IMR-90 (cell line): ENCODE measurements at regions not wholly inside any gene's neighbourhood (a gene's known extent, or its start where the extent isn't known, plus 50 kb on each side); places are given as distances from the start of the nearest gene placed in this dataset.

Source experiments
- ATAC-seq: fragments of 200-7000 bp; cut with Tn5 transposase; 2 replicates; pipeline ENCODE4 v1.9.1; 2020; ENCODE audit warnings: low read depth, mild to moderate bottlenecking, moderate library complexity
- BruUV-seq: library from RNA; stranded (reverse); fragments of 400-500 nt; replicated peaks from 2 replicates; lab custom pipeline; 2021; lab: Mats Ljungman, UMichigan
- CTCF ChIA-PET: fragments of 300-600 bp; formaldehyde crosslinking; extraction: SDS; loops from one replicate; lab custom pipeline; 2021; ENCODE audit warnings: antibody characterized with exemption; lab: Yijun Ruan, JAX
- POLR2A ChIA-PET: fragments of 300-600 bp; sonication (Branson Sonifier 250); formaldehyde crosslinking; loops from one replicate; lab custom pipeline; 2022; ENCODE audit warnings: antibody characterized with exemption; ENCODE audit not compliant: unreplicated experiment; lab: Charles Lee
- DNase-seq: peaks from one replicate; pipeline ENCODE4 v3.0.0; 2013
- H2AFZ ChIP-seq: replicated peaks from 2 replicates; pipeline ENCODE3; 2013; ENCODE audit warnings: low read length, mild to moderate bottlenecking; ENCODE audit not compliant: poor library complexity
- H2AK5ac ChIP-seq: 2 replicates; pipeline ENCODE4 v1.6.1; 2013; ENCODE audit warnings: low read depth, low read length, inconsistent platforms
- H2AK9ac ChIP-seq: replicated peaks from 2 replicates; pipeline ENCODE3; 2013; ENCODE audit warnings: mild to moderate bottlenecking, low read depth, low read length, moderate library complexity; ENCODE audit not compliant: poor library complexity
- H2BK120ac ChIP-seq: 2 replicates; pipeline ENCODE4 v1.6.1; 2013; ENCODE audit warnings: low read depth, low read length, inconsistent platforms
- H2BK15ac ChIP-seq: 3 replicates; pipeline ENCODE4 v1.6.1; 2013; ENCODE audit warnings: low read depth, low read length, inconsistent platforms
- H2BK20ac ChIP-seq: 2 replicates; pipeline ENCODE4 v1.6.1; 2013; ENCODE audit warnings: low read depth, mild to moderate bottlenecking, inconsistent platforms, low read length, moderate library complexity
- H2BK5ac ChIP-seq: 2 replicates; pipeline ENCODE4 v1.6.1; 2013; ENCODE audit warnings: mild to moderate bottlenecking, low read depth, low read length, inconsistent platforms; ENCODE audit not compliant: poor library complexity, severe bottlenecking
- H3K14ac ChIP-seq: replicated peaks from 2 replicates; pipeline ENCODE4 v1.6.1; 2013; ENCODE audit warnings: low read depth, low read length, inconsistent platforms
- H3K18ac ChIP-seq: 2 replicates; pipeline ENCODE4 v1.6.1; 2013; ENCODE audit warnings: low read depth, low read length, control low read depth
- H3K23ac ChIP-seq: 2 replicates; pipeline ENCODE4 v1.6.1; 2013; ENCODE audit warnings: low read depth, low read length, inconsistent platforms
- H3K27ac ChIP-seq: 2 replicates; pipeline ENCODE4 v1.5.1; 2013; ENCODE audit warnings: mild to moderate bottlenecking, control low read depth, low read length; ENCODE audit not compliant: insufficient read depth
- H3K27me3 ChIP-seq: 2 replicates; pipeline ENCODE4 v1.6.1; 2013; ENCODE audit warnings: low read length; ENCODE audit not compliant: control insufficient read depth, insufficient read depth
- H3K36me3 ChIP-seq: 2 replicates; pipeline ENCODE4 v1.6.1; 2013; ENCODE audit warnings: low read length, mixed read lengths; ENCODE audit not compliant: control insufficient read depth, insufficient read depth
- H3K4ac ChIP-seq: 2 replicates; pipeline ENCODE4 v1.6.1; 2013; ENCODE audit warnings: low read depth, low read length, inconsistent platforms
- H3K4me1 ChIP-seq: 2 replicates; pipeline ENCODE4 v1.6.1; 2013; ENCODE audit warnings: low read length, mixed read lengths; ENCODE audit not compliant: control insufficient read depth, insufficient read depth
- H3K4me2 ChIP-seq: 2 replicates; pipeline ENCODE4 v1.6.1; 2013; ENCODE audit warnings: low read depth, mild to moderate bottlenecking, control low read depth, low read length, moderate library complexity
- H3K4me3 ChIP-seq: 2 replicates; pipeline ENCODE4 v1.5.1; 2013; ENCODE audit warnings: low read depth, mild to moderate bottlenecking, control low read depth, low read length, moderate library complexity; ENCODE audit not compliant: insufficient read depth
- H3K56ac ChIP-seq: 2 replicates; pipeline ENCODE4 v1.6.1; 2013; ENCODE audit warnings: low read length, inconsistent platforms; ENCODE audit not compliant: insufficient read depth; ENCODE audit errors: extremely low read depth
- H3K79me1 ChIP-seq, 2 experiments: 2 replicates each; pipeline ENCODE4 v1.6.1; 2013; ENCODE audit warnings: low read length in 2 of 2, inconsistent platforms in 1 of 2, low read depth in 1 of 2
- H3K9ac ChIP-seq: 2 replicates; pipeline ENCODE4 v1.6.1; 2013; ENCODE audit warnings: low read depth, low read length, control low read depth
- H3K9me1 ChIP-seq: 2 replicates; pipeline ENCODE4 v1.6.1; 2013; ENCODE audit warnings: low read length, inconsistent platforms; ENCODE audit not compliant: insufficient read depth
- H3K9me3 ChIP-seq: 2 replicates; pipeline ENCODE4 v1.6.1; 2013; ENCODE audit warnings: low read length; ENCODE audit not compliant: control insufficient read depth, insufficient read depth
- H4K20me1 ChIP-seq: 2 replicates; pipeline ENCODE4 v1.6.1; 2013; ENCODE audit warnings: low read length, inconsistent platforms; ENCODE audit not compliant: insufficient read depth
- H4K5ac ChIP-seq: 2 replicates; pipeline ENCODE4 v1.6.1; 2013; ENCODE audit warnings: mild to moderate bottlenecking, low read depth, low read length, control low read depth
- H4K8ac ChIP-seq, 2 experiments: 2 replicates each; pipeline ENCODE4 v1.6.1; 2013; ENCODE audit warnings: low read depth in 2 of 2, low read length in 2 of 2, control low read depth in 1 of 2, inconsistent platforms in 1 of 2
- H4K91ac ChIP-seq: 2 replicates; pipeline ENCODE4 v1.6.1; 2013; ENCODE audit warnings: low read depth, low read length, inconsistent platforms; ENCODE audit not compliant: insufficient read depth
- CHD1 ChIP-seq: IDR thresholded peaks from 2 replicates; pipeline ENCODE4 v1.6.1; 2012; ENCODE audit warnings: low read depth, low read length, improper control_type of control experiment
- ELK1 ChIP-seq: fragments of 150-350 bp; IDR thresholded peaks from 2 replicates; pipeline ENCODE4 v1.6.1; 2016; ENCODE audit warnings: low read depth, mild to moderate bottlenecking, low read length, moderate library complexity, borderline replicate concordance
- FOS ChIP-seq: fragments of 150-350 bp; IDR thresholded peaks from 2 replicates; pipeline ENCODE4 v1.6.1; 2016; ENCODE audit warnings: low read depth, low read length
- MAZ ChIP-seq: IDR thresholded peaks from 2 replicates; pipeline ENCODE4 v1.6.1; 2012; ENCODE audit warnings: low read depth, mild to moderate bottlenecking, low read length, improper control_type of control experiment, moderate library complexity, borderline replicate concordance
- POLR2A ChIP-seq: IDR thresholded peaks from 2 replicates; pipeline ENCODE4 v1.6.1; 2012; ENCODE audit warnings: mild to moderate bottlenecking, low read depth, low read length
- RAD21 ChIP-seq: IDR thresholded peaks from 2 replicates; pipeline ENCODE4 v1.6.1; 2012; ENCODE audit warnings: low read length, improper control_type of control experiment
- RCOR1 ChIP-seq: IDR thresholded peaks from 2 replicates; pipeline ENCODE4 v1.6.1; 2012; ENCODE audit warnings: mild to moderate bottlenecking, low read length, improper control_type of control experiment; ENCODE audit not compliant: insufficient replicate concordance
- RFX5 ChIP-seq: IDR thresholded peaks from 2 replicates; pipeline ENCODE4 v1.8.0; 2012; ENCODE audit warnings: low read depth, mild to moderate bottlenecking, low read length, moderate library complexity
- SMC3 ChIP-seq: fragments of 150-350 bp; IDR thresholded peaks from 2 replicates; pipeline ENCODE4 v1.6.1; 2016; ENCODE audit warnings: low read depth, mild to moderate bottlenecking, antibody characterized with exemption, low read length, moderate library complexity
- USF2 ChIP-seq: fragments of 150-350 bp; IDR thresholded peaks from 2 replicates; pipeline ENCODE4 v1.6.1; 2017; ENCODE audit warnings: mild to moderate bottlenecking, antibody characterized with exemption, low read length, low read depth
- dilution Hi-C: fragments of 300-500 bp; cut with HindIII; formaldehyde crosslinking; loops from one replicate; pipeline ENCODE4 v1.14.3; 2018; ENCODE audit warnings: low sequenced_read_pairs; ENCODE audit not compliant: unreplicated experiment
- in situ Hi-C: fragments of 300-500 bp; cut with MboI; formaldehyde crosslinking; loops from 3 replicates; pipeline ENCODE4 v1.14.3; 2019; ENCODE audit warnings: low sequenced_read_pairs, inconsistent platforms, mixed read lengths
- intact Hi-C: fragments of 100-400 bp; cut with micrococcal nuclease; formaldehyde crosslinking; loops from 2 replicates; pipeline ENCODE4 v1.10.0; 2022

GRCh38 chr10:33609546-33609945, 275.1 kb upstream of the NRP1 start:
- Histone ChIP-seq H2AK5ac (no peak overlapping the region), H2BK5ac (no peak overlapping the region), H3K4me3 (no peak overlapping the region), H3K79me1 (no peaks in the 10 kb centered on the region), H2BK120ac (no peak overlapping the region), H2BK15ac (no peak overlapping the region), H3K27me3 (no peaks in the 10 kb centered on the region; the same call in 1 of the 2 replicates), H3K4me1 (0 out of 2 replicates have a peak, but pooled peaks cover 1% of the 10 kb centered on the region), H3K27ac (no peak overlapping the region), H3K14ac (no peak overlapping the region), H3K9me3 (no peaks in the 10 kb centered on the region), H2AK9ac (no peak overlapping the region), H3K23ac (no peak overlapping the region), H4K20me1 (no peaks in the 10 kb centered on the region), H4K8ac (no peak overlapping the region), H3K4ac (no peak overlapping the region), H3K36me3 (no peaks in the 10 kb centered on the region), H4K91ac (no peak overlapping the region), H3K18ac (no peak overlapping the region), H2AFZ (no peak overlapping the region), H3K9me1 (no peaks in the 10 kb centered on the region), H3K56ac (no peak overlapping the region), H4K5ac (no peak overlapping the region), H3K4me2 (no peak overlapping the region), H2BK20ac (no peak overlapping the region), H3K9ac (no peak overlapping the region)
- DNase-seq (no peak), ATAC-seq (no peak)
- dilution Hi-C loops: no loop called here
- POLR2A ChIA-PET: no interaction called here
- TF ChIP-seq RFX5 (no peak), USF2 (no peak), SMC3 (no peak), MAZ (no peak), CHD1 (no peak), POLR2A (no peak), FOS (no peak), RAD21 (no peak), RCOR1 (no peak), ELK1 (no peak)
- intact Hi-C loops: loop anchor here (5.0 kb wide), 1 partner anchor 267 kb away; no protein-coding TSS in a partner anchor
- CTCF ChIA-PET: no interaction called here
- BruUV-seq: no TSS peak
- in situ Hi-C loops: no loop called here
